ENCODE measurements at regions not wholly inside any gene's neighbourhood (a gene's known extent, or its start where the extent isn't known, plus 50 kb on each side); places are given as distances from the start of the nearest gene placed in this dataset.

DNA sequence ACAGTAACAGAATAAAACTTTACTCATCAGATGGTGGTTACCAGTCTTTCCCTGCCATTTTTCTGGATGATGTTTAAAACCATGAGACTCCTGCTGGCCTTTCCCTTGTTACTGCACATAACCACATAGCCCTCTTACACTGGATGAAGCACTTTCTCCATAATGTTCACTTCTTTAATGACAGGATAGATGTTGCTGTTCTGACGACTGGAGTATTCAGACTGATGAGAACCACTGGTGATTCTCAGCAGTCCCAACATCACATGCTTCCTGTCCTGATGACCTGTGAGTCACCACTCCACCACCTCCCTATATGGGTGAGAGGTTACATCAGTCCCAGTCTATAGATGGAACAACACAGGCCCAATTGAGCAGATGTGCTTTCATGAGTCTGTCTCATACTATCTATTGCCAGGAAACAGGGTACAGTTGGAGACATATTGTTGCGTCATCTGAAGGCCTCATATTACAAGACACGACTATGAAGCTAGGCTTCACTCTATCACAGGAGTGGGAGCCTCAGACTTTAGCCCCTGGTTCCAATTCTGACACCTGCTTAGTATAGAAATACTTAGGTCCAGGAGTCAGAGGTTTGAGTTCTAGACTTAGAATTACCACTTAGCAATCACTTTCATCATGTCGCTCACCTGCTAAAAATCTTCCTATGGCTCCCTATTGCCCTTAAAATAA is 145.7 kb upstream of the KLF7 start (continued):
- TF ChIP-seq NBN (IDR thresholded peaks at IDR 0.05; ENCODE audit: low read depth) (no peak), ZNF224 (CRISPR knock-in tag; IDR thresholded peaks at IDR 0.05) (no peak), MIER1 (IDR thresholded peaks at IDR 0.05; ENCODE audit: low read depth) (no peak), HDAC6 (IDR thresholded peaks at IDR 0.05; ENCODE audit: low read depth, low read length) (no peak), ATF4 (CRISPR knock-in tag; IDR thresholded peaks at IDR 0.05) (peak; percentile 94), PRMT5 (CRISPR knock-in tag; IDR thresholded peaks at IDR 0.05) (no peak), ELF2 (CRISPR knock-in tag; IDR thresholded peaks at IDR 0.05) (no peak), ZKSCAN3 (CRISPR knock-in tag; IDR thresholded peaks at IDR 0.05) (no peak), FOS (IDR thresholded peaks at IDR 0.05; ENCODE audit: extremely low read depth, insufficient read length) (peak; percentile 38), RBFOX2 (IDR thresholded peaks at IDR 0.05; ENCODE audit: low read depth, low read length) (no peak), STAG1 (CRISPR knock-in tag; IDR thresholded peaks at IDR 0.05; ENCODE audit: borderline replicate concordance) (no peak), RBM22 (IDR thresholded peaks at IDR 0.05; ENCODE audit: low read depth, low read length, poor library complexity, severe bottlenecking) (no peak), RBM14 (IDR thresholded peaks at IDR 0.05; ENCODE audit: borderline replicate concordance, insufficient read depth, low read depth, low read length) (no peak), SAFB (IDR thresholded peaks at IDR 0.05; ENCODE audit: borderline replicate concordance, low read depth, low read length) (no peak), FOXJ2 (tag; IDR thresholded peaks at IDR 0.05) (peak; percentile 75), RFX5 (IDR thresholded peaks at IDR 0.05; ENCODE audit: low read depth, low read length) (no peak), HOMEZ (CRISPR knock-in tag; IDR thresholded peaks at IDR 0.05) (no peak)
- TF ChIP-seq, protein P1, sequence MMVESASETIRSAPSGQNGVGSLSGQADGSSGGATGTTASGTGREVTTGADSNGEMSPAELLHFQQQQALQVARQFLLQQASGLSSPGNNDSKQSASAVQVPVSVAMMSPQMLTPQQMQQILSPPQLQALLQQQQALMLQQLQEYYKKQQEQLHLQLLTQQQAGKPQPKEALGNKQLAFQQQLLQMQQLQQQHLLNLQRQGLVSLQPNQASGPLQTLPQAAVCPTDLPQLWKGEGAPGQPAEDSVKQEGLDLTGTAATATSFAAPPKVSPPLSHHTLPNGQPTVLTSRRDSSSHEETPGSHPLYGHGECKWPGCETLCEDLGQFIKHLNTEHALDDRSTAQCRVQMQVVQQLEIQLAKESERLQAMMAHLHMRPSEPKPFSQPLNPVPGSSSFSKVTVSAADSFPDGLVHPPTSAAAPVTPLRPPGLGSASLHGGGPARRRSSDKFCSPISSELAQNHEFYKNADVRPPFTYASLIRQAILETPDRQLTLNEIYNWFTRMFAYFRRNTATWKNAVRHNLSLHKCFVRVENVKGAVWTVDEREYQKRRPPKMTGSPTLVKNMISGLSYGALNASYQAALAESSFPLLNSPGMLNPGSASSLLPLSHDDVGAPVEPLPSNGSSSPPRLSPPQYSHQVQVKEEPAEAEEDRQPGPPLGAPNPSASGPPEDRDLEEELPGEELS (CRISPR knock-in tag; IDR thresholded peaks at IDR 0.05; ENCODE audit: borderline replicate concordance): no peak
- TF ChIP-seq, protein P2, sequence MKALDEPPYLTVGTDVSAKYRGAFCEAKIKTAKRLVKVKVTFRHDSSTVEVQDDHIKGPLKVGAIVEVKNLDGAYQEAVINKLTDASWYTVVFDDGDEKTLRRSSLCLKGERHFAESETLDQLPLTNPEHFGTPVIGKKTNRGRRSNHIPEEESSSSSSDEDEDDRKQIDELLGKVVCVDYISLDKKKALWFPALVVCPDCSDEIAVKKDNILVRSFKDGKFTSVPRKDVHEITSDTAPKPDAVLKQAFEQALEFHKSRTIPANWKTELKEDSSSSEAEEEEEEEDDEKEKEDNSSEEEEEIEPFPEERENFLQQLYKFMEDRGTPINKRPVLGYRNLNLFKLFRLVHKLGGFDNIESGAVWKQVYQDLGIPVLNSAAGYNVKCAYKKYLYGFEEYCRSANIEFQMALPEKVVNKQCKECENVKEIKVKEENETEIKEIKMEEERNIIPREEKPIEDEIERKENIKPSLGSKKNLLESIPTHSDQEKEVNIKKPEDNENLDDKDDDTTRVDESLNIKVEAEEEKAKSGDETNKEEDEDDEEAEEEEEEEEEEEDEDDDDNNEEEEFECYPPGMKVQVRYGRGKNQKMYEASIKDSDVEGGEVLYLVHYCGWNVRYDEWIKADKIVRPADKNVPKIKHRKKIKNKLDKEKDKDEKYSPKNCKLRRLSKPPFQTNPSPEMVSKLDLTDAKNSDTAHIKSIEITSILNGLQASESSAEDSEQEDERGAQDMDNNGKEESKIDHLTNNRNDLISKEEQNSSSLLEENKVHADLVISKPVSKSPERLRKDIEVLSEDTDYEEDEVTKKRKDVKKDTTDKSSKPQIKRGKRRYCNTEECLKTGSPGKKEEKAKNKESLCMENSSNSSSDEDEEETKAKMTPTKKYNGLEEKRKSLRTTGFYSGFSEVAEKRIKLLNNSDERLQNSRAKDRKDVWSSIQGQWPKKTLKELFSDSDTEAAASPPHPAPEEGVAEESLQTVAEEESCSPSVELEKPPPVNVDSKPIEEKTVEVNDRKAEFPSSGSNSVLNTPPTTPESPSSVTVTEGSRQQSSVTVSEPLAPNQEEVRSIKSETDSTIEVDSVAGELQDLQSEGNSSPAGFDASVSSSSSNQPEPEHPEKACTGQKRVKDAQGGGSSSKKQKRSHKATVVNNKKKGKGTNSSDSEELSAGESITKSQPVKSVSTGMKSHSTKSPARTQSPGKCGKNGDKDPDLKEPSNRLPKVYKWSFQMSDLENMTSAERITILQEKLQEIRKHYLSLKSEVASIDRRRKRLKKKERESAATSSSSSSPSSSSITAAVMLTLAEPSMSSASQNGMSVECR (CRISPR knock-in tag; IDR thresholded peaks at IDR 0.05): no peak

All from K562 (cell line).